Smooth muscle cell (in vitro differentiated cells): ENCODE measurements at regions not wholly inside any gene's neighbourhood (a gene's known extent, or its start where the extent isn't known, plus 50 kb on each side); places are given as distances from the start of the nearest gene placed in this dataset.

Source experiments
- DNase-seq: peaks from one replicate; lab custom pipeline; 2025; ENCODE audit not compliant: unreplicated experiment; lab: John Stamatoyannopoulos, UW
- H2AFZ ChIP-seq: fragments of 200-600 bp; sonication (generic); 2 replicates; pipeline ENCODE4 v1.6.0; 2016; ENCODE audit warnings: antibody characterized with exemption, low read depth, mild to moderate bottlenecking
- H3F3A ChIP-seq: fragments of 200-600 bp; sonication (generic); 2 replicates; pipeline ENCODE4 v1.6.0; 2017; ENCODE audit warnings: antibody characterized with exemption, low read depth
- H3K27ac ChIP-seq: fragments of 200-600 bp; sonication (generic); 2 replicates; pipeline ENCODE4 v1.5.1; 2016; ENCODE audit warnings: low read depth, mild to moderate bottlenecking
- H3K27me3 ChIP-seq: fragments of 200-600 bp; sonication (generic); 2 replicates; pipeline ENCODE4 v1.6.1; 2016; ENCODE audit warnings: low read depth, mild to moderate bottlenecking
- H3K36me3 ChIP-seq: fragments of 200-600 bp; sonication (generic); 2 replicates; pipeline ENCODE4 v1.5.1; 2016; ENCODE audit warnings: low read depth
- H3K4me1 ChIP-seq: fragments of 200-600 bp; sonication (generic); 2 replicates; pipeline ENCODE4 v1.5.1; 2016; ENCODE audit warnings: low read depth
- H3K4me2 ChIP-seq: fragments of 200-600 bp; sonication (generic); 2 replicates; pipeline ENCODE4 v1.6.0; 2016; ENCODE audit warnings: mild to moderate bottlenecking
- H3K4me3 ChIP-seq: fragments of 200-600 bp; sonication (generic); 2 replicates; pipeline ENCODE4 v1.5.1; 2016; ENCODE audit warnings: mild to moderate bottlenecking
- H3K79me2 ChIP-seq: fragments of 200-600 bp; sonication (generic); 2 replicates; pipeline ENCODE4 v1.6.0; 2016; ENCODE audit warnings: low read depth, mild to moderate bottlenecking
- H3K9ac ChIP-seq: fragments of 200-600 bp; sonication (generic); 2 replicates; pipeline ENCODE4 v1.6.0; 2016; ENCODE audit warnings: low read depth
- H3K9me3 ChIP-seq: fragments of 200-600 bp; sonication (generic); replicated peaks from 2 replicates; pipeline ENCODE4 v1.5.1; 2016; ENCODE audit warnings: low read depth
- H4K20me1 ChIP-seq: fragments of 200-600 bp; sonication (generic); 2 replicates; pipeline ENCODE4 v1.6.0; 2016; ENCODE audit warnings: low read depth
- WGBS: methylation state at CpG from one replicate; pipeline ENCODE4 v1.1.7; 2016; ENCODE audit warnings: low lambda C conversion rate; 5-methylcytosine and 5-hydroxymethylcytosine counted together
- TF ChIP-seq, protein P1 (sequence below): fragments of 200-600 bp; sonication (generic); IDR thresholded peaks from 2 replicates; pipeline ENCODE4 v1.5.1; 2017; ENCODE audit warnings: borderline replicate concordance, mild to moderate bottlenecking, antibody characterized with exemption; ENCODE audit not compliant: insufficient read depth, poor library complexity, severe bottlenecking

DNA sequence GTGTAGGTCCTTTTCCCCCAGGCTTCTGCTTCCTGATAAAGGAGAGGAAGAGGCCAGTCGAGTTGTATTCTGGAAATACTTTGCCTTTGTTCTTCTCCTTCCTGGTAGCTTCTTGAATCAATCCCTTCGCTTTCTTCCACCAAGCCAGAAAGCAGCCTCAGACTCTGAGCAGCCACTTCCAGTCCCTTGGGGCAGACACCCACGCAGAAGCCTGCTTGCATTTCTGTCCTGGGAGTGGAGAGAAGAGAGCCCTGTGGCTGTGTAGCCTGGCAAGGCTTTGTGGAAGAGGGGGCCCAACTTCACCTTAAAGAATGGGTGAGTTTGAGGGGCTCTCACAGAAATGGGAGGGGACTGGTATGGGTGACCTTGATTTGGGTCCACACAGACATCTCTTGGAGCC, 211.0 kb upstream of the SSTR4 start:
- Histone ChIP-seq H3K4me1 (no peaks in the 10 kb centered on the region), H3K9me3 (no peaks in the 10 kb centered on the region), H2AFZ (no peak overlapping the region), H4K20me1 (no peaks in the 10 kb centered on the region), H3K4me2 (no peak overlapping the region), H3K27me3 (no peaks in the 10 kb centered on the region), H3K27ac (no peak overlapping the region), H3K79me2 (no peaks in the 10 kb centered on the region), H3K36me3 (no peaks in the 10 kb centered on the region), H3K4me3 (no peak overlapping the region), H3K9ac (no peak overlapping the region), H3F3A (no peaks in the 10 kb centered on the region)
- WGBS: 77% methylated on average over 3 of the region's 3 CpGs
- TF ChIP-seq, protein P1, sequence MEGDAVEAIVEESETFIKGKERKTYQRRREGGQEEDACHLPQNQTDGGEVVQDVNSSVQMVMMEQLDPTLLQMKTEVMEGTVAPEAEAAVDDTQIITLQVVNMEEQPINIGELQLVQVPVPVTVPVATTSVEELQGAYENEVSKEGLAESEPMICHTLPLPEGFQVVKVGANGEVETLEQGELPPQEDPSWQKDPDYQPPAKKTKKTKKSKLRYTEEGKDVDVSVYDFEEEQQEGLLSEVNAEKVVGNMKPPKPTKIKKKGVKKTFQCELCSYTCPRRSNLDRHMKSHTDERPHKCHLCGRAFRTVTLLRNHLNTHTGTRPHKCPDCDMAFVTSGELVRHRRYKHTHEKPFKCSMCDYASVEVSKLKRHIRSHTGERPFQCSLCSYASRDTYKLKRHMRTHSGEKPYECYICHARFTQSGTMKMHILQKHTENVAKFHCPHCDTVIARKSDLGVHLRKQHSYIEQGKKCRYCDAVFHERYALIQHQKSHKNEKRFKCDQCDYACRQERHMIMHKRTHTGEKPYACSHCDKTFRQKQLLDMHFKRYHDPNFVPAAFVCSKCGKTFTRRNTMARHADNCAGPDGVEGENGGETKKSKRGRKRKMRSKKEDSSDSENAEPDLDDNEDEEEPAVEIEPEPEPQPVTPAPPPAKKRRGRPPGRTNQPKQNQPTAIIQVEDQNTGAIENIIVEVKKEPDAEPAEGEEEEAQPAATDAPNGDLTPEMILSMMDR: no peak
- no peak for DNase-seq

DNA sequence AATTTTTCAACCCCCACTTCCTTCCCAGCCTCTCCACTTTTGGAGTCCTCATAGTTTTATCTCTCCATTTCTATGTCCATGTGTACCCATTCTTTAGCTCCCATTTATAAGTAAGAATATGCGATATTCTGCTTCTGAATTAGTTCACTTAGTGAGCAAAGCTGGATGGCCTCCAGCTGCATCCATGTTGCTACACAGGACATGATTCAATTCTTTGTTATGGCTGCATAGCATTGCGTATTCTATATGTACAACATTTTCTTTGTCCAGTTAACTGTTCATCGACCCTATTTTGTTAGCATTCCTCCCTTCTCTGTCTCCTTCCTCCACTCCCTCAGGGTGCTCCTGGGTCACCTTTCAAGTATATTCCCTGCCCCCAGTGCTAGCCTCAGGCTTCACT, 210.0 kb upstream of the SSTR4 start:
- WGBS: 86% methylated on average over 3 of the region's 3 CpGs
- Histone ChIP-seq H3K4me1 (no peaks in the 10 kb centered on the region), H3K27me3 (peaks cover 3% of the 10 kb centered on the region), H2AFZ (no peak overlapping the region), H3K9ac (no peak overlapping the region), H3K27ac (no peak overlapping the region), H3K4me2 (no peak overlapping the region), H4K20me1 (no peaks in the 10 kb centered on the region), H3K4me3 (no peak overlapping the region), H3F3A (no peaks in the 10 kb centered on the region), H3K79me2 (no peaks in the 10 kb centered on the region), H3K36me3 (no peaks in the 10 kb centered on the region), H3K9me3 (no peaks in the 10 kb centered on the region)
- no peak for DNase-seq
- TF ChIP-seq, protein P1: no peak

DNA sequence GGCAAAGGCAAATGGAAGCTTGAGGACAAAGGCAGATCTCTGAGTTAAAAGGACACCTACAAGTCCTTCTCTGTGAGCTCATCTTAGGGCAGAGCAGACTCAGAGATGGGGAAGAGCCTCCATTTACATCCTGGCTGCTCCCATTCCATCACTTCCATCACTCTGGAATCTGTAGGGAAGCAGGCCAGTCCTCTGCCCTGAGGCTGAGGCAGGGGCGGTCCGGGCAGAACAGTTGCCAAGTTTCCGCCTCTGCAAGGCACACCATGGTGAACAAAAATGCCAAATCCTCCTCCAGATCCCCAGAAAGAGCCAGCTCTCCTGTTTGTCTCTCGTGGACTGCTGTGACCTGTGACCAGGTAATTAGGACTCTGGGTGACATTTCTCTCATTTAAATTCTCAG, 209.6 kb upstream of the SSTR4 start:
- WGBS: 79% methylated on average over 4 of the region's 4 CpGs
- Histone ChIP-seq H3K4me1 (no peaks in the 10 kb centered on the region), H4K20me1 (no peaks in the 10 kb centered on the region), H3K9me3 (no peaks in the 10 kb centered on the region), H3K36me3 (no peaks in the 10 kb centered on the region), H3K79me2 (no peaks in the 10 kb centered on the region), H3K27me3 (peaks cover 3% of the 10 kb centered on the region), H3K4me2 (no peak overlapping the region), H3K9ac (no peak overlapping the region), H2AFZ (no peak overlapping the region), H3K4me3 (no peak overlapping the region), H3F3A (no peaks in the 10 kb centered on the region), H3K27ac (no peak overlapping the region)
- no peak for DNase-seq
- TF ChIP-seq, protein P1: no peak
